Ovary (tissue), 7 donors: ENCODE measurements at regions not wholly inside any gene's neighbourhood (a gene's known extent, or its start where the extent isn't known, plus 50 kb on each side); places are given as distances from the start of the nearest gene placed in this dataset.
A peak's percentile ranks its signal among the peaks of the same experiment; 100 is the strongest.

Experiments
- DNase-seq, 5 donors: peaks; one replicate each; pipeline ENCODE4 v3.0.0-alpha.2; 2019 to 2020
- H3K27ac ChIP-seq, 2 donors: fragments of 200-600 bp; one replicate each; pipeline versions ENCODE4 v1.5.1 to v1.8.0; 2019 to 2022
- H3K27me3 ChIP-seq: fragments of 200-600 bp; one replicate; pipeline ENCODE4 v1.8.0; 2022
- H3K36me3 ChIP-seq: fragments of 200-600 bp; sonication (generic); one replicate; pipeline ENCODE4 v1.5.1; 2019
- H3K4me1 ChIP-seq: one replicate; pipeline ENCODE4 v1.8.1; 2013; ENCODE audit warnings: mild to moderate bottlenecking, moderate library complexity; ENCODE audit not compliant: insufficient read depth
- H3K4me3 ChIP-seq: fragments of 200-600 bp; sonication (generic); one replicate; pipeline ENCODE4 v1.5.1; 2017
- H3K9me3 ChIP-seq, 2 donors: fragments of 200-600 bp in 1 of 2; sonication (generic) in 1 of 2; one replicate each; pipeline versions ENCODE4 v1.5.1 to v1.8.1; 2013 to 2019; ENCODE audit warnings: mild to moderate bottlenecking in 1 of 2, moderate library complexity in 1 of 2
- CTCF ChIP-seq, 3 donors: fragments of 450-650 bp in 2 of 3; fragments of 200-600 bp in 1 of 3; IDR thresholded peaks; one replicate each; pipeline versions ENCODE4 v1.5.1 to v1.8.0; 2016 to 2022; ENCODE audit warnings: antibody characterized with exemption in 3 of 3, mild to moderate bottlenecking in 1 of 3
- EP300 ChIP-seq: sonication (generic); formaldehyde crosslinking; IDR thresholded peaks from one replicate; pipeline ENCODE4 v1.6.1; 2017; ENCODE audit warnings: antibody characterized with exemption
- POLR2A ChIP-seq: fragments of 450-650 bp; IDR thresholded peaks from one replicate; pipeline ENCODE4 v1.6.1; 2017; ENCODE audit warnings: antibody characterized with exemption, mild to moderate bottlenecking, moderate library complexity
- WGBS, 3 donors: extraction: QIAGEN DNeasy Blood & Tissue Kit in 1 of 3; methylation state at CpG; one replicate each; pipeline versions ENCODE4 v1.1.5 to v1.1.7; 2013 to 2017; 5-methylcytosine and 5-hydroxymethylcytosine counted together
- intact Hi-C, 4 donors: fragments of 100-400 bp; cut with DNase I; formaldehyde crosslinking; loops; one replicate each; pipeline versions ENCODE4 v1.11.0 to v1.15.1; 2022 to 2023
- donor health status: DM: no; HTN: no; CAD: no; lungs with moderate emphysema.
- donor health status: DM: no; HTN: no; CAD: no.
- donor health status: Bipolar disorder and iron deficiency.
- donor health status: DM: no; HTN: no; CAD: no.
- donor health status: DM: yes; HTN: yes; CAD: no.

- TF ChIP-seq CTCF (IDR thresholded peaks at IDR 0.05) (no peak), EP300 (no peak), POLR2A (no peak)
- intact Hi-C loops = no loop called here
- WGBS, 3 donors = 11 to 31% (median 13%) methylated on average over 8 of the region's 8 CpGs
- Histone ChIP-seq H3K4me3 (no peak overlapping the region), H3K27me3 (no peaks in the 10 kb centered on the region), H3K36me3 (no peaks in the 10 kb centered on the region), H3K9me3 (no peaks in the 10 kb centered on the region), H3K4me1 (peaks cover 15% of the 10 kb centered on the region), H3K27ac (peak overlapping the region in 1 of 2 donors; percentile 52)
- no peak for DNase-seq
Observed at GRCh38 chr16:66058172-66058691, 308.3 kb upstream of the CDH5 start.

GRCh38 chr16:66057057-66057456, 309.4 kb upstream of the CDH5 start:
- no peak for DNase-seq
- peaks cover 15% of the 10 kb centered on the region for H3K4me1 ChIP-seq
- 68 to 79% (median 73%) methylated on average over 3 of the region's 3 CpGs for WGBS, 3 donors

GRCh38 chr16:66054095-66054494, 312.4 kb upstream of the CDH5 start:
- Histone ChIP-seq H3K4me1 (peaks cover 16% of the 10 kb centered on the region), H3K27me3 (no peaks in the 10 kb centered on the region), H3K27ac (no peak overlapping the region), H3K4me3 (no peak overlapping the region), H3K36me3 (no peaks in the 10 kb centered on the region), H3K9me3 (no peaks in the 10 kb centered on the region)
- intact Hi-C loops = no loop called here
- 84 to 95% (median 93%) methylated on average over 4 of the region's 4 CpGs for WGBS, 3 donors
- TF ChIP-seq EP300 = no peak
- TF ChIP-seq POLR2A = no peak
- TF ChIP-seq CTCF (IDR thresholded peaks at IDR 0.05) = no peak
- no peak for DNase-seq

More at GRCh38 chr16:66057057-66057456, 309.4 kb upstream of the CDH5 start:
- no peaks in the 10 kb centered on the region for H3K36me3 ChIP-seq
- no peak overlapping the region for H3K4me3 ChIP-seq
- TF ChIP-seq CTCF (IDR thresholded peaks at IDR 0.05) = no peak
- TF ChIP-seq EP300 = no peak
- no peak for TF ChIP-seq POLR2A
- intact Hi-C loops = no loop called here
- H3K27me3 ChIP-seq = no peaks in the 10 kb centered on the region
- H3K27ac ChIP-seq = no peak overlapping the region
- H3K9me3 ChIP-seq = no peaks in the 10 kb centered on the region

GRCh38 chr16:66052745-66053144, 313.7 kb upstream of the CDH5 start:
- Histone ChIP-seq H3K9me3 (no peaks in the 10 kb centered on the region), H3K4me1 (peaks cover 11% of the 10 kb centered on the region), H3K27me3 (no peaks in the 10 kb centered on the region), H3K36me3 (no peaks in the 10 kb centered on the region), H3K27ac (no peak overlapping the region), H3K4me3 (no peak overlapping the region)
- no peak for DNase-seq
- WGBS, 3 donors = 90 to 99% (median 98%) methylated on average over 2 of the region's 2 CpGs
- no peak for TF ChIP-seq EP300
- intact Hi-C loops = no loop called here

- Histone ChIP-seq H3K27me3 (no peaks in the 10 kb centered on the region), H3K27ac (no peak overlapping the region), H3K4me1 (peaks cover 5% of the 10 kb centered on the region), H3K9me3 (no peaks in the 10 kb centered on the region), H3K4me3 (no peak overlapping the region), H3K36me3 (no peaks in the 10 kb centered on the region)
- 38 to 60% (median 47%) methylated on average over 2 of the region's 2 CpGs for WGBS, 3 donors
- TF ChIP-seq CTCF (IDR thresholded peaks at IDR 0.05) (no peak), EP300 (no peak), POLR2A (no peak)
- intact Hi-C loops = no loop called here
- DNase-seq = no peak
Observed at GRCh38 chr16:66050991-66051390, 315.5 kb upstream of the CDH5 start.
